ENCODE measurements at regions not wholly inside any gene's neighbourhood (a gene's known extent, or its start where the extent isn't known, plus 50 kb on each side); places are given as distances from the start of the nearest gene placed in this dataset.

GRCh38 chr2:186913870-186914269, 64.9 kb upstream of the ZSWIM2 start:
- ChIA-PET POLR2A (no interaction called here), CTCF (no interaction called here)
- intact Hi-C loops (cut with micrococcal nuclease): no loop called here

DNA sequence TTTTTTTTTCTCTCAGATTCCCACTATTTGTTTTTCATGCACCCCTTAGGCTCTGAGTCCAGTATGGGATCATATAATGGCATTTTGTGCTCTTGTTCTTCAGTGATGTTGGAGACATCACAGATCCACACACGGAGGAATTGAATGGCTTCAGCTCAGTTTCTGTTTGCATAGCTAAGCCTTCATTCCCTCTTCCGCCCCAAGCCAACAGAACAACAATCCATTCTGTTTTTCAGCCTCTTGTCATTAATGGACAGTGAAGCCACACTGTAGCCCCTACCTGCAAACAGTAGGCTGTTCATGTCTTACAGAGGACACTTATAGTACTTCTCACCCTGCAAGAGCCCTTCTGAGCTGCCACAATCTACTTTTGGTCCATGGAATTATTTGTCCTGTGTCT, 64.0 kb upstream of the ZSWIM2 start:
- ChIA-PET CTCF (no interaction called here), POLR2A (no interaction called here)
- Mint-ChIP-seq H3K4me3 (no peak overlapping the region), H3K36me3 (ENCODE audit: low read depth) (no peaks in the 10 kb centered on the region), H3K4me1 (no peaks in the 10 kb centered on the region), H3K27ac (no peak overlapping the region), H3K9me3 (no peaks in the 10 kb centered on the region), H3K27me3 (no peaks in the 10 kb centered on the region)
- ATAC-seq (ENCODE audit: low read depth): no peak
- DNase-seq: no peak
- intact Hi-C loops (cut with micrococcal nuclease): no loop called here
- no peak for TF ChIP-seq CTCF (IDR thresholded peaks at IDR 0.05)

More at GRCh38 chr2:186913870-186914269, 64.9 kb upstream of the ZSWIM2 start:
- no peak overlapping the region for H3K4me3 Mint-ChIP-seq
- no peak for TF ChIP-seq CTCF (IDR thresholded peaks at IDR 0.05)
- H3K9me3 Mint-ChIP-seq: no peaks in the 10 kb centered on the region
- no peak for DNase-seq
- no peak for ATAC-seq (ENCODE audit: low read depth)
- H3K36me3 Mint-ChIP-seq (ENCODE audit: low read depth): no peaks in the 10 kb centered on the region
- no peaks in the 10 kb centered on the region for H3K4me1 Mint-ChIP-seq
- no peak overlapping the region for H3K27ac Mint-ChIP-seq
- H3K27me3 Mint-ChIP-seq: no peaks in the 10 kb centered on the region

DNA sequence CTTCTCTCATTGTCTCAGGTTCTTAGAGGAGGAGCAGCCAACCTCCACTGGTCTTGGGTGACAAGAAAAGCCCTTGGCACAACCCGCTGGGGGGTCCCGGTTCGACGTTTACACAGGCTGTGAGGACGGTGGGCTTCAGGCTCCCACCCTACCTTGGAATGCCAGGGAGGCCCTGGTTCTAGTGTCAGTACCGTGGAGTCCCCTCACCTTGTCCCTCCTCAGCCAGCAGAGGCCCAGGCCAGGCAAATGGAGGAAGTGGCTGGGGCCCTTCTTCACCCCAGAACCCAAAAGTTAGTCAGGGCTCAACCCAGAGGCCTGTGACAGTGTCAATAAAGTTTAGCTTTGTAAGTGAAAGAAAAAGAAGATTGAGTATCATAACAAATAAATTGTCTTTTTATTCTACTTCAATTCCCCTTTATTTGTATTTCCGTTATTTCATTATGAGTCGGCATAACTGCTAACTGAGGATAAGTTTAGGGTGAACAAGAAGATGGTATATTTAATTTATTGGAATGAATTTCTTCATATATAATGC, 62.6 kb upstream of the ZSWIM2 start:
- H3K27ac Mint-ChIP-seq: no peak overlapping the region
- DNase-seq (no peak), ATAC-seq (ENCODE audit: low read depth) (no peak)
- ChIA-PET POLR2A (no interaction called here), CTCF (no interaction called here)
- intact Hi-C loops (cut with micrococcal nuclease): no loop called here
- no peaks in the 10 kb centered on the region for H3K36me3 Mint-ChIP-seq (ENCODE audit: low read depth)
- no peaks in the 10 kb centered on the region for H3K4me1 Mint-ChIP-seq
- H3K4me3 Mint-ChIP-seq: no peak overlapping the region
- no peaks in the 10 kb centered on the region for H3K27me3 Mint-ChIP-seq
- no peak for TF ChIP-seq CTCF (IDR thresholded peaks at IDR 0.05)
- no peaks in the 10 kb centered on the region for H3K9me3 Mint-ChIP-seq

DNA sequence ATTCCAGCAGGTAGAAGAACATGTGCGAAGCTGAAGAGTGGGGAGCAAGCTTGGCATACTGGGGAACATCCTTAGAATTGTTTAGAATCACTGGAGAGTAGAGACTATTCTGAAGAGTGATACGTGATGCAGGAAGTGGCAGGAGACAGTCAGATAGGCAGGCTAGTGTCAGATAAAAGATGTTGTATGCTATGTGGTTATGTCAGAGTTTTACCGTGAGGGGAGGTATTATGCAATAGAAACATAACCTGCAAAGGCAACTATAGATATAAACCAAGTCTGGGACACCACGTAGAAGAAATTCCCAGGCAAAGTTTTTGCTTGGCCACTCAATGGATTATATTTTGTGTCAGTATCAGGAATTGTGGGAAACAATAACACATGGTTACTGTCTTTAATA, 62.0 kb upstream of the ZSWIM2 start:
- no peaks in the 10 kb centered on the region for H3K4me1 Mint-ChIP-seq
- intact Hi-C loops (cut with micrococcal nuclease): no loop called here
- no peaks in the 10 kb centered on the region for H3K9me3 Mint-ChIP-seq
- ATAC-seq (ENCODE audit: low read depth) (no peak), DNase-seq (no peak)
- H3K27me3 Mint-ChIP-seq: no peaks in the 10 kb centered on the region
- no peak overlapping the region for H3K4me3 Mint-ChIP-seq
- TF ChIP-seq CTCF (IDR thresholded peaks at IDR 0.05): no peak
- POLR2A ChIA-PET: no interaction called here
- no peak overlapping the region for H3K27ac Mint-ChIP-seq
- H3K36me3 Mint-ChIP-seq (ENCODE audit: low read depth): no peaks in the 10 kb centered on the region
- CTCF ChIA-PET: no interaction called here

DNA sequence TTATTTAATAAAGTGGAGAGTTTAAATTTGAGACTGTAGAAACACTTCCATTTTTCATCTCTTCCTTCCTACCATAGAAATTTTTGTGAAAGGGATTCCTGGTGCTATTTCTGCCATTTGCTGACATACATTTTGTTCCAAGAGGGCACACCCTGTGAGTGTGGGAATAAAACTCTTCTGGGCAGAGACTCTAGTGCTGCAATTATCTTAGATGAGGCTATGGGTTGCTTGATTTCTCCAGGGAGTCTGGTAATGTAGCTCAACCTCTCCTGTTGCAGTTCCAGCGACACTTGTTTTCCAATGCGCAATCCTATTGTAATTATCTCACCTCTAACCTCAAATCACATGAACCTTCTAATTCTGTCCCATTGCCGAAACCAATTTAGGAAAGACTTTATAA, 60.1 kb upstream of the ZSWIM2 start:
- no peak for TF ChIP-seq CTCF (IDR thresholded peaks at IDR 0.05)
- H3K4me1 Mint-ChIP-seq: no peaks in the 10 kb centered on the region
- H3K4me3 Mint-ChIP-seq: no peak overlapping the region
- H3K9me3 Mint-ChIP-seq: no peaks in the 10 kb centered on the region
- ChIA-PET CTCF (no interaction called here), POLR2A (no interaction called here)
- no peak for ATAC-seq (ENCODE audit: low read depth)
- H3K27me3 Mint-ChIP-seq: no peaks in the 10 kb centered on the region
- H3K27ac Mint-ChIP-seq: no peak overlapping the region
- no peaks in the 10 kb centered on the region for H3K36me3 Mint-ChIP-seq (ENCODE audit: low read depth)
- intact Hi-C loops (cut with micrococcal nuclease): no loop called here
- no peak for DNase-seq
